A673 (cell line): ENCODE measurements at regions not wholly inside any gene's neighbourhood (a gene's known extent, or its start where the extent isn't known, plus 50 kb on each side); places are given as distances from the start of the nearest gene placed in this dataset.

Experiments used
- CTCF ChIP-seq: fragments of 300-800, 200-600 bp; sonication (generic); conservative IDR thresholded peaks from 2 replicates; pipeline ENCODE4 v1.5.1; 2017; ENCODE audit warnings: low read depth, mild to moderate bottlenecking, antibody characterized with exemption, low read length, moderate library complexity, mixed read lengths
- EZH2 ChIP-seq: fragments of 200-600 bp; sonication (generic); IDR thresholded peaks from 2 replicates; pipeline ENCODE4 v1.6.1; 2017; ENCODE audit warnings: borderline replicate concordance, low read depth, mild to moderate bottlenecking, mixed read lengths, antibody characterized with exemption, low read length; ENCODE audit not compliant: poor library complexity, severe bottlenecking

- TF ChIP-seq CTCF (no peak), EZH2 (no peak)
These were observed 59.2 kb upstream of the SHISAL1 start for GRCh38 chr22:44371741-44372525.
